Neural cell (in vitro differentiated cells): ENCODE measurements at regions not wholly inside any gene's neighbourhood (a gene's known extent, or its start where the extent isn't known, plus 50 kb on each side); places are given as distances from the start of the nearest gene placed in this dataset.

Experiments used
- H2AFZ ChIP-seq: fragments of 200-600, 300-800 bp; sonication (generic), shearing (Covaris generic); 2 replicates; pipeline ENCODE4 v1.6.0; 2014; ENCODE audit warnings: low read depth, mild to moderate bottlenecking, antibody characterized with exemption, low read length, moderate library complexity
- H3F3A ChIP-seq: fragments of 200-600 bp; shearing (Covaris generic); 2 replicates; pipeline ENCODE4 v1.6.1; 2016; ENCODE audit warnings: mild to moderate bottlenecking, moderate library complexity, mixed read lengths, antibody characterized with exemption, low read length; ENCODE audit not compliant: insufficient read depth, poor library complexity, severe bottlenecking
- H3K27ac ChIP-seq: fragments of 200-600, 300-800 bp; sonication (generic), shearing (Covaris generic); 2 replicates; pipeline ENCODE4 v1.5.1; 2014; ENCODE audit warnings: mild to moderate bottlenecking, low read length, moderate library complexity
- H3K27me3 ChIP-seq: fragments of 300-800, 200-600 bp; sonication (generic), shearing (Covaris generic); 2 replicates; pipeline ENCODE4 v1.6.0; 2014; ENCODE audit warnings: mild to moderate bottlenecking, low read depth, low read length, moderate library complexity; ENCODE audit not compliant: insufficient read depth
- H3K36me3 ChIP-seq: fragments of 300-800, 200-600 bp; sonication (generic), shearing (Covaris generic); 2 replicates; pipeline ENCODE4 v1.5.1; 2014; ENCODE audit warnings: mild to moderate bottlenecking, antibody characterized with exemption, low read length, moderate library complexity; ENCODE audit not compliant: insufficient read depth
- H3K4me2 ChIP-seq: fragments of 300-800, 200-600 bp; sonication (generic), shearing (Covaris generic); 2 replicates; pipeline ENCODE4 v1.6.0; 2014; ENCODE audit warnings: mild to moderate bottlenecking, low read length
- H3K4me3 ChIP-seq: fragments of 300-800, 200-600 bp; sonication (generic), shearing (Covaris generic); 2 replicates; pipeline ENCODE4 v1.5.1; 2014; ENCODE audit warnings: mild to moderate bottlenecking, low read length, moderate library complexity
- H3K79me2 ChIP-seq: fragments of 200-600 bp; shearing (Covaris generic); replicated peaks from 2 replicates; pipeline ENCODE4 v1.6.0; 2014; ENCODE audit warnings: mild to moderate bottlenecking, low read length, moderate library complexity; ENCODE audit not compliant: insufficient read depth
- H3K9ac ChIP-seq: fragments of 300-800, 200-600 bp; sonication (generic), shearing (Covaris generic); 2 replicates; pipeline ENCODE4 v1.6.1; 2016; ENCODE audit warnings: mild to moderate bottlenecking, low read length, mixed read lengths
- H3K9me2 ChIP-seq: fragments of 200-600 bp; shearing (Covaris generic); 2 replicates; pipeline ENCODE4 v1.6.1; 2016; ENCODE audit warnings: mild to moderate bottlenecking, low read length, mixed read lengths; ENCODE audit not compliant: insufficient read depth
- H3K9me3 ChIP-seq: fragments of 200-600, 300-800 bp; sonication (generic), shearing (Covaris generic); 2 replicates; pipeline ENCODE4 v1.6.1; 2016; ENCODE audit warnings: mild to moderate bottlenecking, mixed run types, low read length, moderate library complexity, mixed read lengths
- H4K20me1 ChIP-seq: fragments of 200-600 bp; shearing (Covaris generic); 2 replicates; pipeline ENCODE4 v1.6.1; 2016; ENCODE audit warnings: mild to moderate bottlenecking, mixed run types; ENCODE audit not compliant: insufficient read depth
- CTCF ChIP-seq: fragments of 450-650 bp; IDR thresholded peaks from 2 replicates; pipeline ENCODE4 v1.5.1; 2014; ENCODE audit warnings: antibody characterized with exemption, mild to moderate bottlenecking, moderate library complexity; ENCODE audit not compliant: poor library complexity, severe bottlenecking
- EP300 ChIP-seq: fragments of 450-650 bp; conservative IDR thresholded peaks from 2 replicates; pipeline ENCODE4 v1.6.1; 2014; ENCODE audit warnings: antibody characterized with exemption, mild to moderate bottlenecking, moderate library complexity; ENCODE audit not compliant: poor library complexity, severe bottlenecking
- EZH2 ChIP-seq: fragments of 200-600, 300-800 bp; shearing (Covaris generic), sonication (generic); IDR thresholded peaks from 2 replicates; pipeline ENCODE4 v1.6.1; 2014; ENCODE audit warnings: antibody characterized with exemption, low read length, borderline replicate concordance, mild to moderate bottlenecking; ENCODE audit not compliant: insufficient read depth, poor library complexity, severe bottlenecking
- MXI1 ChIP-seq: fragments of 450-650 bp; conservative IDR thresholded peaks from 2 replicates; pipeline ENCODE4 v1.6.1; 2014; ENCODE audit warnings: antibody characterized with exemption, mild to moderate bottlenecking; ENCODE audit not compliant: poor library complexity, severe bottlenecking
- POLR2AphosphoS5 ChIP-seq: IDR thresholded peaks from 2 replicates; pipeline ENCODE4 v1.6.1; 2012
- RAD21 ChIP-seq: fragments of 450-650 bp; conservative IDR thresholded peaks from 2 replicates; pipeline ENCODE4 v1.6.1; 2014; ENCODE audit warnings: antibody characterized with exemption, mild to moderate bottlenecking, moderate library complexity
- REST ChIP-seq: IDR thresholded peaks from 2 replicates; pipeline ENCODE4 v1.6.1; 2012; ENCODE audit warnings: borderline replicate concordance
- SMC3 ChIP-seq: fragments of 450-650 bp; conservative IDR thresholded peaks from 2 replicates; pipeline ENCODE4 v1.6.1; 2014; ENCODE audit warnings: antibody characterized with exemption, mild to moderate bottlenecking, moderate library complexity; ENCODE audit not compliant: poor library complexity
- TAF1 ChIP-seq: IDR thresholded peaks from 2 replicates; pipeline ENCODE4 v1.6.1; 2012; ENCODE audit warnings: low read depth

GRCh38 chr17:33650304-33650703, 357.2 kb upstream of the ASIC2 start:
- H2AFZ ChIP-seq: no peak overlapping the region
- no peak overlapping the region for H3K4me2 ChIP-seq
- no peaks in the 10 kb centered on the region for H3K79me2 ChIP-seq
- H3K9me3 ChIP-seq: no peaks in the 10 kb centered on the region
- no peak overlapping the region for H3K9ac ChIP-seq
- H3K4me3 ChIP-seq: no peak overlapping the region
- H3K36me3 ChIP-seq: no peaks in the 10 kb centered on the region
- H4K20me1 ChIP-seq: no peaks in the 10 kb centered on the region
- no peaks in the 10 kb centered on the region for H3F3A ChIP-seq
- H3K27me3 ChIP-seq: peaks cover 3% of the 10 kb centered on the region
- no peak overlapping the region for H3K27ac ChIP-seq
- TF ChIP-seq RAD21 (no peak), TAF1 (no peak), REST (no peak), EP300 (no peak), CTCF (no peak), POLR2AphosphoS5 (no peak), SMC3 (no peak), MXI1 (no peak), EZH2 (no peak)
- H3K9me2 ChIP-seq: no peaks in the 10 kb centered on the region

DNA sequence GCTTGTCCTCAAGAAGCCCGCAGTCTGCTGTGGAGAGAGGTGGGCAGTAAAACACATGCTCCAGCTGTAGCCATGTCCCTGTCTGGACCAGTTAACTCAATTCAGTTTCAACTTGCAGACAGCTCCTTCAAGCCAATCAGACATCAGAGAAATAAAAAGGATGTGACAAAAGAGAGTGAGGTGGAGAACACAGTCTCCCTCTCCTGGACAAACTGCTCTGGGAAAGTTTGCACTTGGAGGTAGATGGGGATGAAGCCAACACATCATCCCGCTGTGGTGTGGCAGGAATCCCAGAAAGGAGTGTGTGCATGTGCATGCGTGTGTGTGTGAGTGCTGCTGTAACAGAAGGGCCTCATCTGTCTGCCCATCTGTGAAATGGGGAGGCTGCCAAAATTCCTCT, 358.6 kb upstream of the ASIC2 start:
- TF ChIP-seq POLR2AphosphoS5 (no peak), CTCF (peak; percentile 8)
- Histone ChIP-seq H3K27ac (no peak overlapping the region), H3K27me3 (no peaks in the 10 kb centered on the region), H3K9me3 (no peaks in the 10 kb centered on the region), H3K4me2 (no peak overlapping the region), H3K4me3 (no peak overlapping the region), H4K20me1 (no peaks in the 10 kb centered on the region), H3K36me3 (no peaks in the 10 kb centered on the region), H3K9me2 (no peaks in the 10 kb centered on the region), H2AFZ (no peak overlapping the region), H3K9ac (no peak overlapping the region), H3K79me2 (no peaks in the 10 kb centered on the region), H3F3A (no peaks in the 10 kb centered on the region)
